ENCODE measurements at regions not wholly inside any gene's neighbourhood (a gene's known extent, or its start where the extent isn't known, plus 50 kb on each side); places are given as distances from the start of the nearest gene placed in this dataset.

DNA sequence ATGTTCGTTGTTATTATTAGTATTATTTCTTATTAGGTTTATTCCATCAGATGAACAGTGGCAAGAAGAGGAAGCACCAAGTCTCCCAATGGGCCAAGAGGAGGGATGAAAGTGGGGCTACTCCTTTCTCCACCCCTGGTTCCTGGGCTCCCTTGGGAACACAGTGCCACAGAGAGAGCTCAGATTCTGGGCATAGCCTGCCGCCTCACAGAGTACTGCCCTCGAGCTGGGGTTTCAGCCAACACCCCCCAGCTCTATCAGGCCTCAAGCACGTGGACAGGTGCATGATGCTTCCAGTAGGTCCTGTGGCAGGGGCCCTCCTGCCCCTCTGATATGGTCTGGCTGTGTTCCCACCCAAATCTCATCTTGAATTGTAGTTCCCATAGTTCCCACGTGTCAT, 103.6 kb upstream of the RNF32 start:
- TF ChIP-seq, protein P1, sequence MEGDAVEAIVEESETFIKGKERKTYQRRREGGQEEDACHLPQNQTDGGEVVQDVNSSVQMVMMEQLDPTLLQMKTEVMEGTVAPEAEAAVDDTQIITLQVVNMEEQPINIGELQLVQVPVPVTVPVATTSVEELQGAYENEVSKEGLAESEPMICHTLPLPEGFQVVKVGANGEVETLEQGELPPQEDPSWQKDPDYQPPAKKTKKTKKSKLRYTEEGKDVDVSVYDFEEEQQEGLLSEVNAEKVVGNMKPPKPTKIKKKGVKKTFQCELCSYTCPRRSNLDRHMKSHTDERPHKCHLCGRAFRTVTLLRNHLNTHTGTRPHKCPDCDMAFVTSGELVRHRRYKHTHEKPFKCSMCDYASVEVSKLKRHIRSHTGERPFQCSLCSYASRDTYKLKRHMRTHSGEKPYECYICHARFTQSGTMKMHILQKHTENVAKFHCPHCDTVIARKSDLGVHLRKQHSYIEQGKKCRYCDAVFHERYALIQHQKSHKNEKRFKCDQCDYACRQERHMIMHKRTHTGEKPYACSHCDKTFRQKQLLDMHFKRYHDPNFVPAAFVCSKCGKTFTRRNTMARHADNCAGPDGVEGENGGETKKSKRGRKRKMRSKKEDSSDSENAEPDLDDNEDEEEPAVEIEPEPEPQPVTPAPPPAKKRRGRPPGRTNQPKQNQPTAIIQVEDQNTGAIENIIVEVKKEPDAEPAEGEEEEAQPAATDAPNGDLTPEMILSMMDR (IDR thresholded peaks at IDR 0.05; ENCODE audit: insufficient read depth, low read length, poor library complexity, severe bottlenecking) = no peak
- TF ChIP-seq EZH2phosphoT487 (conservative IDR thresholded peaks at IDR 0.05; ENCODE audit: low read length) = no peak
